NCI-H82 treated with DMSO at 0.1 percent for 48 hours (cell line): ENCODE measurements at regions not wholly inside any gene's neighbourhood (a gene's known extent, or its start where the extent isn't known, plus 50 kb on each side); places are given as distances from the start of the nearest gene placed in this dataset.

Source experiments
- DNase-seq: peaks from one replicate; lab custom pipeline; 2025; ENCODE audit not compliant: unreplicated experiment; lab: John Stamatoyannopoulos, UW

DNA sequence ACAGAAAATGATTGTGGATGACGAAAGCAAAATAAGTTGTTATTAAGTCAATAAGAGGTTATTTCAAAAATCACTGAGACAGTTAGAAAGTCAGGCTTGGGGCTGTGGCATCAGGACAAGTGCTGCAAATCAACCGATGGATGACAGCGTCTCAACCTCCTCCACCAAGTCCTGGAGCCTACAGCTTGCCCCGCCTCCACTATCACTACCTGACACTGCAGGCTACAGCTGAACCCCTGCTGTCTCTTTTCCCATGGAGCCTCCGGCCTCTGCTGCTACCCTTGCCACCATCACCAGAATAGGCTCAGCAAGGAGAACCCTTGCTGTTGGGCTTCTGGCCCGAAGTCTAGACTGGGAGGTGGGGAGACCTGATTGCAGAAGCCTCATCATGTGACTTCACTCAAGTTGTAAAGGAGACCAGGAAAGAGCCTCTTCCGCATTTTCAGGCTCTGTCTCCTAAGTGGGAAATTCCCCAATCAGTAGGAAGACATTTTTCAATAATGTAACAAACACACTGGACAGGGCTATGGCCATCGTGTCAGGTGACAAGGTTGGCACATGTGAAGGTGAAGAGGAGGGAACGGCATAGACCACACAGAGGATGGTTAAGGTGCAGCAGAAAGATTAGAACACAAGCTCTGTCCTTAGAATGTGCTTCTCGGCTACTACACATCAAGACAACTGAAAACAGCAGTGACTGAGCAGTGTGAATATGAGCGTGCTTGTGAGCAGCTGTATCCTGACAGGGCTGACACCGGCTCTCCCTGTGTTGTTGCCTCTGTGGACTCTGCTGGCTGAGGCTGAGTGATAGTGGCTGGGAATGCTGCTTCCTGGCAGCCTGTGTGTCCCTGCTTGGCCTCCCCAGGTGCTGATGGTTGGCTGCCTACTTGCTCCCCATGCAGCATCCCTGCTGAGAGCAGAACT, 660.7 kb downstream of the PTPRU start:
- DNase-seq, result no peak

DNA sequence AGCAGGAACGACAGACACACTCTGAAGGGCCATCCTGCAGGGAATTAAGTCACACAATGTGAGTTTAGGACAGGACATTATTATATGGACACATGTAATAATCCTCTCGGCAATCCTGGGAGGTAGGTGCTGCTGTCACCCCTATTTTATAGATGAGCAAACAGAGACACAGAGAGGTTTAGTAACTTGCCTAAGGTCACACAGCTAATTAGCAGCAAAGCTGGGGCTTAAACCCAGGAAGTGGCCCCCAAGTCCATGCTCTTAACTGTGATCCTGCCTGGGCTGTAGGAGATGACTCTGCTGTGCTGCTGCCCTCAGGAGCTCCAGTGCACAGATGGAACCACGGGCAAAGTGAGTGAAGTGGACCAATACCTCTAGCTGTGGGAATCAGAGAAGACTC, 660.0 kb downstream of the PTPRU start:
- DNase-seq, result no peak

DNA sequence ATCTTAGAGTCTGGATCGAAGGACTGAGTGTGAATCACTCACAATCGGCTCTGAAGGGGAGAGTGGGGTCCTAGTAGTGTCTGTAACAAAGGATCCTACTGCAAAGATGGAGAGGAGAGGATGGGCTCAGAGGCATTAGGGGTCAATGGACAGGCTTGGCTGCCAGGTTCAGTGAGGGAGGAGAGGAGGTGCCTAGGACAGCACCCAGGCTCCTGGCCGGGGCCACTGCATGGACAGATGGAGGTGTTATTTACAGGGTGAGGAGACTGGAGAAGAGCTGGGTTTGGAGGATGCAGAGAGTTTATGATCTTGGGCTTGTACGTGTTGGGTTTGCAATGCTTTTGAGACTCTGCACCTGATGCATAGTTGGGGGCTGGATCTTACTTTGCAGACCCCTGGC, 658.9 kb downstream of the PTPRU start:
- DNase-seq, result no peak

DNA sequence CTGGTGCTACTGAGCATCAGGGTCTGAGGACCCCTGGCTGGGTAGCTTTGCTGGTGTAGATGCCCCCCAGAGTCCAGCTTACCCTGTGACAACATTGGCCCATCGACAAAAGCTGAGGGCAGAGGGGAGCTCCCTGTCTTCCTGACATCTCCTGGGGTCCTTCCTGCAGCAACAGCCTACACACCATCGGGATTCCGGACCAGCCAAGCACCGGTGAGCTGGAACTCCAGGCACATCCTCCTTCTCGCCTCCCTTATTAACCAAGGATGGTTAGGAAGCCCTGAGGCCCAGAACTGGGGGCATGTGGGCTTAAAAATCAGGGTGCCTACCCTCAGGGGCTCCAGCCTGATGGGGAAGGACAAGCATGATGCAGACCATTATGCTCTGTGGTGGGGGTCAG, 658.0 kb downstream of the PTPRU start:
- DNase-seq, result no peak

DNA sequence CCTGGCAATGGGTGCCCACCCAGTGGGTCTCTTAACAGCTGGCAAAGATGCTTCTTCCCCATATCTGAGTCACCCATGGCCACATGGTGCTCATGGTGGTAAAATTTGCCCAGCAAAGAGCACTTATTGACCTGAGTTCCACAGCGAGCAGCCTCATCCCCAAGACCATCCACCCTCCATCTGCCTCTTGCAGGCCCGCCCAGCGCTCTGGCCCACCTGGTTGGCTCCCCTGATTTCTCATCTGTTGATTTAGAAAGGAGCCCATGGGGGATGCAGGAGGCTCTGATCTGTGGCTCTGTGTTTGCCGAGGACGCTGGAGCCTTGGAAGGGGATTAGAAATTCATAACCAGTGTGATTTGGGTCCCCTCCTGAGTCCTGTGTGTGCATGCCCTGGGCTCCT, 657.5 kb downstream of the PTPRU start:
- no peak for DNase-seq

DNA sequence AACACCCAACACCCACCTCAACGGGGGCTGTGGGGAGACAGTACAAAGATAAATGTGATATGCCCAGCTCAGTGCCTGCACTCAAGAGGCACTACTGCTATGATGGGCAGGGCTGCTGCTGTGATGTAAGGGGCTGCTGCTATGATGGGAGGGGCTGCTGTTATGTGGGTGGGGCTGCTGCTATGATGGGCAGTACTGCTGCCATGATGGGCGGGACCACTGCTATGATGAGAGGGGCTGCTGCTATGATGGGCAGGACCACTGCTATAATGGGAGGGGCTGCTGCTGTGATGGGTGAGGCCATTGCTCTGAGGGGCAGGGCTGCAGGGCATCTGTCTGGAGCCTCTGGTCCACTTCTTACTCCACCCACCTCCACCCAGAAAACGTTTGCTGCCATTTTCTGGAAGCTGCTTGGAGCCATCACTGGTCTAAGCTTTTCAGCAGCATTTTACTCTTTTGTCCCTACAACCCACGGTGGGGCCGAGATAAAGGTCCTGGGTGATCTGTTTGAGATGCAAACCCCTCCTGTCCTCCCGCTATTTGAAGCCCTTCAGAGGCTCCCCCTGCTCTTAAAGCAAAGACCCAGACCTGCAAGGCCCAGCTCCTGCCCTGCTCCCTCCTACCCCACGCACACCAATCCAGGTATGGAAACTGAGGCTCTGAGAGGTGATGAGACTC, 656.9 kb downstream of the PTPRU start:
- DNase-seq, result no peak

DNA sequence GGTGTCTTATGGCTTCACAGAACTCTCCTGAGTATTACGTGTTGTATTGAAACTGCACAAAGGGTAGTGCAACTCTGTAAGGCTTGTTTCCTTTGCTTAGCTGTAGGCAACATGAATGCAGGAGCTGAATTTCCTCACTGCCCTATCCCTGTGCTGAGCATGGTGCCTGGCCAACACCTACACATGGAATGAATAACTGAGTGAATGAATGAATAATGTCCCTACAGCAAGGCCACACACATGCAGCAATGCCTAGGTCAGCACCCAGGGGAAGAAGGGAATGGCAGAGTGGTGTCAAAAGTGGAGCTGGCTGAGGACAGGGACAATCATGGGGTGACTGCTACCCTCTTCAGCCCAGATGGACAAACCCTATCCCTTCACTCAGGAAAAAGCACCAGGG, 655.9 kb downstream of the PTPRU start:
- no peak for DNase-seq

DNA sequence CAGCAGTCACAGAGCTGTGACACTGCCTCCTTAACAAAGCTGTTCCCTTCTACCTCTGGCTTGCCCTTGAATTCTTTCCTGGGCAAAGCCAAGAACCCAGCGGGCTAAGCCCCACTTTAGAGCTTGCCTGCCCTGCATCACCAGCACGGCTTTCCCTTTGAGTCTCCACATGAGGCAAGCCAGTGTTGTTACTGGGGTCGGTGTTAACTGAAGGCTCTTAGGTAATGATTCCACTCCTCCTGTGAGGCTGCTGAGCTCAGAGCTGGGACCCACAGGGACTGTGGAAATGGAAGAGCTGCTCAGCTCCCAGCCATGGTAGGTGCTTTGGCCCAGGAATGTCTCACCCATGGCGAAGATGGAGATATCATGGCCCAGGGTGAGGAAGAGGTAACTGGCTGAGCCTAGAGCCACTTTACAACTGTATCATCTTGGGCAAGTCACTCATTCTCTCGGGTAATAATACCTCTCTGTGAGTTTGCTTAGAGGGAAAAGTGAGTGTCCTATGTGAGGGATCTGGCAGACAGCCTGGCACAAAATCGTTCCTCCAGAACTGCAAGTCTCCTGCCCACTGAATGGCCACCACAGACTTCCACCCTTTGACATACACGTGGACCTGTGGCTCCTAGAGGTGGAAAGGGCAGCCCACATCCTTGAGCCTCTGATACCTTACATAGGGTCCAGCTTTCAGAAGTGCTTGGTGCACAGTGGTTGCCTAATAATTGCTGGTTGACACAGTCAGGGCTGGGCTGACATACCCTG, 654.1 kb downstream of the PTPRU start:
- DNase-seq, result no peak

DNA sequence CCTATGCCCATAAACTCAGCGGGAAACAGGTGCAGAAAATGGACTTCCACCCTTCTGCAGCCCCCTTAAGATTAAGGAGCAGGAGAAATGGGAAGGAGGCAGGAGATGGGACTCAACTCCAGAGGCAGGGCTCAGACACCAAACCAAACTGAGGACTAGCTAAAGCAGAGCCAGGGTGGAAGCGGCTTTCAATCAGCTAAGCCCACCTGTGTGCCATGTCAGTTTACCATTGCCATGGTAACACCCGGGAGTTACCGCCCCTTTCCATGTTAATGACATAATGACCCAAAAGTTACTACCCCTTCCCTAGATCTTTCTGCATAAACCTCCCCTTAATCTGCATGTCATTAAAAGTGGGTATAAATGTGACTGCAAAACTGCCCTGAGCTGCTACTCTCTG, 653.5 kb downstream of the PTPRU start:
- DNase-seq, result no peak

DNA sequence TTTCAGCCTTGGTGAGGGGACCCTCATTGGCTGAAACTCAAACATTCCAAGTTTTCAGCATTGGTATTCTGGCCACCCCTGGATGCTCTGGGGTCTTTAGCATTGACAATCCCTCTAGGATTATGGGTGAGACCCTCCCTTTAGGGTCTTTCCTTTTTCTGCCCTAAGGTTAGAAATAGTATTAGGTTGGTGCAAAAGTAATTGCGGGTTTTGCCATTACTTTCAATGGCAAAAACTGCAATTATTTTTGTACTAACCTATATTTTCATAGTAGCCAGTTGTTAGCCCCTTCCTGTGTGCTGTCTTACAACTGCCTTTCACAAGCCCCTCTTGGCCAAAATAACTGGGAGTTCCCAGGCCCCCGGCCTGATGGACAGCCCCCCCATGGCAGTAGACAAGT, 648.4 kb downstream of the PTPRU start:
- DNase-seq, result no peak

DNA sequence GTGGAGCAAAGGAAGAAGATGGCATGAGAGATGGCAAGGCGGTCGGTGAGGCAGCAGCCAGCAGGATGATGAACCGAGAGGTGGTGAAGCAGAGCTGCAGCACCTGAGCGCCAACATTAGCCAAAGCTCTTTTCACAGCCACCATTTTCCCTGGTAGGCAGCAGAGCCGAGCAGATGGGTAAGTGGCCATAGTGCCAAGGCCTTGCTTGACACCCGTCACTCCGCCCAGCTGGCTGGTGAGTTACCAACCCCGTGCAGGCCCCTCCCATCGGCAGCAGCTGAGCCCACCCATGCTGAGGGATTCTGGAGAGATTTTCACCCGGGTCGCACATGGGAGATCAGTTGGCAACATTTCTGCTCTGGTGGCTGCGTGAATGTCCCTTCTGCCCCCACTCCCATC, 647.7 kb downstream of the PTPRU start:
- DNase-seq, result no peak

DNA sequence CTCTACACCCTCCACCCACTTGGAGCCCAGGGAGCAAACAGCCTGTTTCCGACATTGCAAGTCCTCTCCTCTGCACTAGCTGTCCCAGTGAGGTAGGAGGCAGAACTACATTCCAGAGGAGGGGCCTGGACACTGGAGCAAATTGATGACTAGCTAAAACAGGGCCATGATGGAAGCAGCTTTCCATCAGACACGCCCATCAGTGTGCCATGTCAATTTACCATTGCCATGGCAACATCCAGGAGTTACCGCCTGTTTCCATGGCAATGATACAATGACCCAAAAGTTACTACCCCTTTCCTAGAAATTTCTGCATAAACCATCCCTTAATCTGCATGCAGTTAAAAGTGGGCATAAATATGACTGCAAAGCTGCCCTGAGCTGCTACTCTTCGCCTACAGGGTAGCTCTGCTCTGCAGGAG, 647.1 kb downstream of the PTPRU start:
- no peak for DNase-seq

DNA sequence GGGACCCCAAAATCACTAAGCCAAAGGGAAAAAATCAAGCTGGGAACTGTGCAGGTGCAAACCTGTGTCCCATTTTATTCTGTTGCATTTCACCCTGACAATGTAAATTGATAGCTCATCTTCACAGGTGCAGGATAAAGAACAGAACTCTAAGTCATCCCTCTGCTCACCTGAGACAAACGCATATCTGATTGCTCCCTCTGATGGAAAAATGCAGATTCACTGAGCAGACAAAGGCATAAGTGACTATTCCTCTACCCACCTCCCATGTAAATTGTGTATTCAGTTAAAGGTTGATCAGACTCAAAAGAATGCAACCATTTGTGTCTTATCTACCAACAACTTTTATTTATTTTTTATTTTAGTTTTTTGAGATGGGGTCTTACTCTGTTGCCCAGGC, 644.2 kb downstream of the PTPRU start:
- no peak for DNase-seq

DNA sequence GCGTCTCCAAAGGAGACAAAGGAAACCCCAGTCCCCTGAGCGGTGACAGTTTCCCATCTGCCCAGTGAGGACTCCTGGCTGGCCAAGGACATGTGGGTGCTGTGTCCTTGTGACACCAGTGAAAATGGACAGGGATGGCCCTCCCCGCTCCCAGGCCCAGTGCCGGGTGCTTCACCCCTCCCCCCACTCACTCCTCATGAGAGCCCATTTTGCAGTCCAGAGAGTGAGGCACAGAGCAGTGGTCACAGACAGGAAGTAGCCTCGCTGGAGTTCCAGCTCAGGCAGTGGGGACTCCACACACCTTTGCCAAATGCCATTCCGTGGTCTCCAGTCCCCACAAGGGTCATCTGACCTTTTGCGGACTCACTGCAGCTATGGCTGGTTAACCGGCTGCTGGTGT, 642.9 kb downstream of the PTPRU start:
- no peak for DNase-seq

DNA sequence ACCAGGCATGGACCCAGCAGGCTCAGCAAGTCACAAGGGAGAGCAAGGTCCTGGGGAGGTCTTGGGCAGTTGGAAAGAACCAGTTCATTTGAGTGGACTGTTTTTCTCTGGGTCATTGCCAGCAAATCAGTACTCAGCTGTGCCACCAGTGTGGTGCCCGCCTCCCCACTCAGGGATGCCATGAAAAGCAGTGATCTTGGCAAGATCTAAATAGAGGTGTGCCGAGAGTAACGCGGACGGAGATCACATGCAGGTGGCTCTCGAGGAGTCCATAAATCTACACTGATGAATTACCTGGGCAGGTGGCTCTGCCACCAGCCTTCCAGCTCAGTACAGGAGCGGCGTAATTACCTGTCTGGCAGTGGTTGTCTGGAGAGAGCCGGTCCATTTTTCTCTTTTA, 642.2 kb downstream of the PTPRU start:
- no peak for DNase-seq

DNA sequence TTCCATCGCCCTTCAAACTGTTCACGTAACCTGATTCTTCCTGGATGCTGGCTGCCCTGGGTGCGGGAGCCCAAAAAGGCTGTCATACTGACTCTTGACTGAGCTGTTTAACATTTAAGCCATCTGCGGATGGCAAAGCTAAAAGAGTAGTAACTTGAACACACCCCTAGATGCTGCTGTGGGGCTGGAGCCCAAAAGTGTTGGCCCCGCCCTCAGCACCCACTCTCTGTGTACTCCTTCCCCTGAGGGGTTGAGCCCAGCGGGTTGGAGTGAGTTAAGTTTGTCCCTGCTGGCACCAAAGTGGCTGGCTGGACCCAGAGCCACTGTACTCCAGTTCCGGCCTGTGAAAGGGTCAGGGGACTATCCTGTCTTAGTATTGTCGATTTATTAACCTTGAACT, 640.6 kb downstream of the PTPRU start:
- DNase-seq, result no peak

DNA sequence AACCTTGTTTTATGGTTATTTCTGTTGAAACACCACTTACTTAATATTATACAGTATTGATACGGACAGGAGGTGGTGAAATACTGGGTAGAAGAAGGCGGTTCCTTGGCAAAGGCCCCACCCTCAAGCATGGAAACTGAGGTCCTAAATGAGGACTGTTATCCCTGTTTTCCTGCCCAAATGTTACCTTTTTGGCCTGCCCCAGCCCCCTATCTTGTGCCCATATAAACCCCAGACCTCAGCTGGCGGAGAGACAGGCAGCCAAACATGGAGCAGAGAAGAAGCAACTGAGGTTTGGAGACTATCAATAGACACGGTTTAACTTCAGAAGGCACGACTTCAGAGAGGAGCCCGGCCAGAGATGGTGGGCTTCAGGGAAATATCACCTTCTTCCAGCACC, 640.1 kb downstream of the PTPRU start:
- DNase-seq, result no peak

DNA sequence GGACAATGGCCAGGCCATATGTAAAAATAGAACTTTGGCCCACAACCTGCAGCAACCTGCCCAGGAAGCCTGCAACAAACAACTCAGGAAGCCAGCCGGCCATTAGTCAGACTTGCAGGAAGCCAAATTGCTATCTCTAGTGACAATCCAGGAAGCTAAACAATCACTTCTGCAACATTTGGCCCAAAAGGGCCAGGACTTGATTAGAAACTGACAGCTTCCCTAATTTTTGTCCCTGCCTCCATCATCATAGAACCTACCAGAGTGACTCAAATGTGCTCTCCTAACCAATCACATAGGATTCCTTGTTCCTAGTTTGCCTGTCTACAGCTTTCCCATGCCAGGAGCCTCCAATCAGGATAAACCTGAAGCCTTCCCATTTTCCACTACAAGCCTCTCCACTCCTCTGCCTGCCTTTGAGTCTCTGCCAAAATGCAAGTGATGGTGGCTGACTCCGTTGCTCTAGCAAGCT, 639.3 kb downstream of the PTPRU start:
- no peak for DNase-seq

DNA sequence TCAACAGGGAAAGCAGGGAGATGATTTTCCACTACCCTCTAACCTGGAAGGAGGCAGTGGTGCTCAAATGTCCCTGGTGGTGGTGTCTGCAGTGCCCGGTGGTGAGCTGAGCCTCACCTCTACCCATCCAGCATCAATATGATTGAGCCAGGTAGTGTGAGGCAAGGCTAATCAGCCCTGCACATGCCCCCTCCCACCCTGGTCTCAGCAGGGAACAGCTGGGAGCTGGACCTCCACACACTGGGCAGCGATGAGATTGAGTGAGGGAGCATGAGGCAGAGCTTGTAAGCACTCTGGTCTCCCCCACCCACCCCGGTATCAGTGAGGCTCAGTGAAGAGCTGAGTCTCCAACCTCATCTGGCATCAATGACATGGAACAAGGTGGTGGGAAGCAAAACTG, 634.3 kb downstream of the PTPRU start:
- DNase-seq, result no peak

DNA sequence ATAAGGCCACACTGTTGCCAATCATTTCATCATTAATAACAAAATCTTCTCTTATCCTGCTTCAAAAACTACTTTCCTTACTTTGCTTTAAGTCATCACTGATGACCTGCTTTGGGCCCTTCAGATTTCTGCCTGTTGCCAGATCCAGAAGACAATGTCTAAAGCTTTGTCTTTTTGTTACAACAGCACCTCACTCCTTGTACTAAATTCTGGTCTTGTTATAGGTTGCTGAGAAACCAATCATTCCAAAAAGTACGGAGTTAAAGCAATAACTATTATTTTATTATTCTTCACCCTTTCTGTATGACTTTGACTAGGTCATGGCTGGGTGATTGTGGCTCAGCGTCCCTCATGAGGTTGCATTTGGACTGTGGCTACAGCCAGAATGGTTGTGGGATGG, 633.5 kb downstream of the PTPRU start:
- no peak for DNase-seq

DNA sequence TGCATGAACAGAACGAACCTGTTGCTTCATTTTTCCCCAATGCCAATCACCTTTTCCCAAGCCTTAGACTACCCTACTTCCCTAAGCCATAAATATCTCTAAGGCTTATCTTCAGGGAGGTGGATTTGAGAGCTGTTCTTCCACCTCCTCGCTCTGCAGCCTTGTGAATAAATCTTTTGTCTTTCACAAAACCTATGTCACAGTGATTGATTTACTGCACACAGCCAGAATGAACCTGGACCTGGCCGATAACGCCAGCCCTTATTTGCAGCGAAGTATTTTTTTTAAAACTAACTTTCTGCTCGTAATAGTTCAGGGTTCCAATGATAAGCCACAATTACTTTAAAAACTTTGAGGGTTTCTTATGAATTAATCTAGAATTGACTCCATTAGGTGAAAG, 632.6 kb downstream of the PTPRU start:
- no peak for DNase-seq

DNA sequence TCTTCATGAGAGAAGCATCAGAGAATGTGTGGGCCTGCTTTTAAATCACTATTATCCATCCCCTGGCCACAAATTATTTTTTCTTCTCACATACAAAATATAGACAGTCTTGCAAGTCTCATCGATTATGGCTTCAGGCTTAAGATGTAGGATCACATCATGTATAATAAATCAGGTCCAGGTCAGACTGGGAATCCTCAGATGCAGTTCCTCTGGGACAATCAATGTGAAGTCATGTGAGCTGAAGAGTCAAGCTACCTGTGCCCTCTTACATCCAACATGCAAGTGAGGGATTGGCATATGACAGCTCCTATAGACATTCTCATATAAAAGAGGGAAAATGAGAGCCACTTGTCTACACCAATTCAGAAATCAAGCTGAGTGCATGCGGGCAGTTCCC, 631.8 kb downstream of the PTPRU start:
- DNase-seq, result no peak
